GM18858 (cell line): ENCODE measurements at regions not wholly inside any gene's neighbourhood (a gene's known extent, or its start where the extent isn't known, plus 50 kb on each side); places are given as distances from the start of the nearest gene placed in this dataset.
"Not testable (repeated sequence)": the region's sequence is repeated elsewhere in the genome, so short reads cannot be mapped to it uniquely, and the experiment has no call there.

Source experiments
- ATAC-seq: cut with Tn5 transposase; IDR thresholded peaks from one replicate; pipeline ENCODE4 v1.9.1; 2021; ENCODE audit not compliant: unreplicated experiment

DNA sequence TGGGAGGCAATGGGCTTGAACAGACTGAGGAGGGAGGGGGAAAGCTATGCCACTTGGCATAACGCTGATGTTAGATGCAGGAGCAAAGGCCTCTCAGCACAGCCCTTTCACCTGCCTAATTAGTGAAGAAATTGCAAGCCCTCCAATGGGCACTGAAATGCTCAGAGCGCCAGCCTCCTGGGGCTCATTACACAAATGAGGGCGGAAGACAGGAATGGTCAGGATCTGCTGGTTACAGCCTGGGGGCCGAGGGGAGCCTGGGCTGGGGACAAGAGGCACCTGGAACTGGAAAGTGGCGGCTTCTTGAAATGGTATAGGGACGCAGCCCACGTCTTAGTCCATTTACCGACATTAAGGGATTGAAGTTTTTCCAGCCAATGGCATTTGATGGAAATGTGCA, 50.2 kb upstream of the PLET1 start:
- ATAC-seq, result no peak

- ATAC-seq, result no peak
These were observed 54.5 kb upstream of the PLET1 start for GRCh38 chr11:112315057-112315720.

DNA sequence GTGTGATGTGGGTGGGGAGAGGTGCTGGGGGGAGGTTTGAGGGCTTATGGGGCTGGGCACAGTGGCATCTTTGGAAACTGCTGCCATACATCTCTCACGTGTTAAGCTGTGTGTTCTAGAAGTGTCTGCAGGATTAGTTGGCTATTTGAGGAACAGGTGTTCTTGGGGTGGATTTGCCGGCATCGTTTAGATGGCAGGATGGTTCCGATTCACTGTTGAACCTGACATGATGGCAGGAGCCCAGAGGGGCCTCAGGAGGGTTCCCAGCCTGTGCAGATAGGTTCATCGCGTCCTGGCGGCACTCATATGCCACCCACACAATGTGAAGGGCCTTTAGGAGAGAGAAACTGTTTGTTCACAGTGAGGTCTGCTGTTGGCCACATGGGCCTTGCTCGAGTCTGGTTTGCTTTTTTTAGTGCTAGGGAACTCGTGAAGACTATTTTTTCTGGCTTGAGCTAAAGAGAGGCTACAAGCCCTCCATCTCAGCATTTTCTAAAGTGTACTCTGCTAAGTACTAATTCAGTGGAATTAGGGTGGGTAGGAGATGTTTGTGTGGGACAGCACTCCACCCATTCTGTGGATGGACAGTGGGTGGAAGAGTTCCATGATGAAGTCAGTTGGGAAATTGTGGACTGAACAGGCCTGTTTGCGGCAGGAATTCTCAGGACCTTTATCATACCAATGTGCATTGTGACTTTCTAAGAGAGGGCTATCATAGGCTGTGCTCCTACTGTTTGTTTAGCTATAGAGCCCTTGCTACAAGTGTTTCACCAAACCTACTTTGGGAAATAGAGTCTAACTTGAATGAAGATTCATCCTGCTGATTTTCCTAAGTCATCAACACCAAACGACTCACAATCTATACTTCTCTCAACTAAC, 55.4 kb upstream of the PLET1 start:
- ATAC-seq, result no peak

GRCh38 chr11:112316971-112317370, 56.3 kb upstream of the PLET1 start:
- ATAC-seq, result no peak

- no peak for ATAC-seq
These were observed 57.5 kb upstream of the PLET1 start for GRCh38 chr11:112318184-112318591.

GRCh38 chr11:112318661-112319060, 58.0 kb upstream of the PLET1 start:
- no peak for ATAC-seq

DNA sequence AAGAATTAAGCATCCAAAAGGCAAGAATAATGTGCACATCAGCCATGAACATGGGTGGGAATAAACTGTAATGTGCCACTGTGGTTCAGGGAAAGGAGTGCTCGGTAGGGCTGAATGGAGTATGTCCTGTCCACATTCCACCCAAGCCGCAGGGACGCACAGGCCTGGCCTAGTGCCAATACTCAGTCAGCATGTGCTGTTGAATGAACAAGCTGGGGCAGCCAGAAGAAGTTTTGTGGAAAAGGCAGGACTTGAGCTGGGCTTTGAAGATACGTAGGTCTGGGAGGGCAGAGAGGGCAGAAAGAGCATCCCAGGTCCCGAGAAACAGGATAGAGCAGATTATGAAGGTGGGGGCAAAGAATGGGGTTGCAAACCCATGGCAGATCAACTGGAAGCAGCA, 60.0 kb upstream of the PLET1 start:
- no peak for ATAC-seq

GRCh38 chr11:112321501-112322172, 61.0 kb upstream of the PLET1 start:
- no peak for ATAC-seq

GRCh38 chr11:112322173-112322790, 61.6 kb upstream of the PLET1 start:
- ATAC-seq, result no peak

DNA sequence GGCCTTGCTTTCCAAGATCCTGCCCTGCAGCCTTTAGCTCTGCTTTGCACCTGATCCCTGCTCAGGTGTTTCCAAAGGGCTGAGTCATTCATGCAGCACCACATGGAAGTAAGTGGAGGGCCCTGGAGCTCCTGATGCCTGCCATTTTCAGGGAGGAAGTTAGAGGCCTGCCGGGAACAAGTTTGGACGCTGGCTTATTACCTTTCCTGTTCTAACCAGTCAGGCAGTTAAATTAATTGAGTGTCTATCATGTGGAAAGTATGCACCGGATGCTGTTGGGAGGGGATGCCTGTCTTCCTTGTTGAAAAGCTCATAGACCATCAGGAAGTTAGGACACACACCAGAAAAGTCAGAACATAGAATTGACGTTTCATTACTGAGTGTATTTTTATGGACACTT, 73.7 kb upstream of the PLET1 start:
- ATAC-seq, result no peak

DNA sequence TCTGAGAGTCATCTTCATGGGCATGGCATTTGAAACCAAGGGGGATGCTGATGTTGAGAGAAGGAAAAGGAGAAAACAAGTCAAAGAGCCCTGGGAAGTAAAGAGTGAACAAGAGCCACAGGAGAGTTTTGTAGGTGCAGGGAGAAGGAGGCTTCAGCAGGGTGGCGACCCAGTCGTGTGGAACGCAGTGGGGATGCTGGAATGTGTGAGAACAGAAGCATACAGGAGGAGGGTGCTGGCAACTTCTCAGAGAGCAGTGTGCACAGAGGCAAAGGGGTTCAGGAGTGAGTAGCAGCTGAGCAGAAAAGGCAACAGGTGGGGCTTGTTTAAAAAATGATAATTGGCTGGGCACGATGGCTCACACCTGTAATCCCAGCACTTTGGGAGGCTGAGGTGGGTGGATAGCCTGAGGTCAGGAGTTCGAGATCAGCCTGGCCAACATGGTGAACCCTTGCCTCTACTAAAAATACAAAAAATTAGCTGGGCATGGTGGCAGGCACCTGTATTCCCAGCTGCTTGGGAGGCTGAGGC, 75.8 kb upstream of the PLET1 start:
- ATAC-seq, result no peak

DNA sequence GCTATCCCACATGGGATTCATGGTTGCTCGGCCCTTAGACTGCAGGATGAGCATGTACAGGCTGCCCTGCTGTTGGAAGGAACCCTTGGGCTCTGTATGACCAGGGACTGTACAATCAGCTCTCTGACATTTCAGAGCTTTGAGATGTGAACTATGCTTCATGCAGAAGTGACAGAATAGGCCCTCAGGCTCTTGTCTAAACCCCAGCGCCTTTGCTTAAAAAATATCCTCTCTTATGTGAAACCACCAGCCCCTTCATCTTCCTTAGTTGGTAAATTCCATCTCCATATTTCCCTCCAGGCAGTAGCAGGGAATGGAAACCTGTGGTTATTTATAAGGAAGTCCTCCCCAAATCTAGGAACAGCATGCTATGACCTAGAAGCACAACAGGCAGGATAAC, 78.9 kb upstream of the PLET1 start:
- no peak for ATAC-seq

- ATAC-seq, result no peak
These were observed 82.8 kb upstream of the PLET1 start for GRCh38 chr11:112343368-112344039.

- ATAC-seq, result no peak
These were observed 83.4 kb upstream of the PLET1 start for GRCh38 chr11:112344040-112344413.

DNA sequence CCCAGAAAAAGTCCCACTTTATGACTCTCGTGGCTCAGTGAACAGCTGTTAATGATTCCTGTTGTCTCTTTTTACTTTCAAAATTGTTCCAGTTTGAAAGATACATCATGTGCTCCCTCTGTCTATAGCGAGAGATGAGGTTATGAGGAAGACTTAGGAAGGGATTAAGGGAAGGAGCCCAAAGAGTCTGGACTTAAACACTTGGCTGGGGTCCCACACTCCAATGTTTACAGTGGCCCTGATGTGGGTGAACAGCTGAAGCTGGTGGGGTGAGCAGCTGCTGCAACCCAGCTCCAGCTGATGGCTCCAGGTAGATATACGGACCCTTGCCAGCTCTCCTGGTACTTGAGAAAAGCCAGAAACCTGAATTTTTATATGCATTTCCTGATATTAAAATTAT, 84.5 kb upstream of the PLET1 start:
- no peak for ATAC-seq

DNA sequence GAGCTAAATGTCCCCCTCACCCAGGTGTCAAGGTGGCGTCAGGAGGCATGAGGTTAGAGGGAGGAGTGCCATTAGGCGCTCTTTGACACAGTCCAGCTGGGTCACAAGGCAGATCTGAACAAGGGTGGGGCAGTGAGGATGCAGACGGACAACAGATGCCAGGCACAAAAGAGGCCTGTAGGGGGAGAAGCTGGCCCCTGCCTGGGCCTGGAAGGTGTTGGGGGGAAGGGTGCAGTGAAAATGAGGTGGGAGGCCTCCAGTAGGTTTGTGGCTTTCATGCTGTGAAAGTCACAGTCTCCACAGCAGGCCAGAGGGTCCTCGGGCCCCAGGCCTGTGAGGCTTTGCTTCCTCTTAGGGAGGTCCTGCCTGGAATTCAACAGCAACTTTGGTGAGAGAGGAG, 85.0 kb upstream of the PLET1 start:
- ATAC-seq, result no peak

DNA sequence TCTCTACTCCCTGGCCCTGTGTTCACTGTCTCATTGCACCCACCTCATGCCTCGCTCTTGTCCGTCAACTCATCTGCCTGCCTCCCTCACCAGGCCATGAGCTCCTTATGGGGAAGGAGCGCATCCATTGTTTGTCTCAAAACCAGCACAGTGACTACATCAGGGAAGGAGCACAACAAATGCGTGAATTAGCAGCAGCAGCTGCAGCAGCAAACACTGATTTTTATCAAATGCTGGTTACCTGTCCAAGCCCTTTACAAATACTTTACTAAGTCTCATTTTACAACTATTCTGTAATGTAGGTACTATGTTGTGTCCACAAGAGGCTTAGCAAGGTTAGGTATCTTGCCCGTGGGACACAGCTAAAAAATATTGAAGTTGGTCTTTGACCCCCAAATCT, 85.9 kb upstream of the PLET1 start:
- no peak for ATAC-seq

DNA sequence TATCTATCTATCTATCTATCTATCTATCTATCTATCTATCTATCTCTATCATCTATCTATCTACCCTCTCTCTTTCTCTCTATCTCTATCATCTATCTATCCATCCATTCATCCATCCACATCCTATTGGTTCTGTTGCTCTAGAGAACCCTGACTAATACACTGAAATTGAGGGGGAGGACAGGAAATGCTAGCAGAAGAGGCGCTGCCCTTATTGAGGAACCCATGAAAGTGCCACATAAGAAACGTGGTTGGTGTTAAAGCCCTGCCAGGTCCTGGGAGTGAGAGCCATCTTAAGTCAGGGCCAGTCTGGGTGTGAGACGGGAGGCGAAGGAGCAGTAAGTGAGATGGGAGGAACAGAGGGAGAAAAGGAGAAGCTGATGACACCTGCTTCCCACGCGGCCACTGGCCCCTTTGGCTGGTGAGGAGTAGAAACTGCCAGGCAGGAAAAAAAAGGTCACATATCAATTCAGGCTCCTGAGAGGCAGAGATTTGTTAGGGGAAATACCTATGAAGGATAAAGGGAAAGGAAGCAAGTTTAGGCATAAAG, 87.9 kb upstream of the PLET1 start:
- no peak for ATAC-seq

GRCh38 chr11:112351423-112351822, 90.8 kb upstream of the PLET1 start:
- ATAC-seq, result not testable (repeated sequence)

DNA sequence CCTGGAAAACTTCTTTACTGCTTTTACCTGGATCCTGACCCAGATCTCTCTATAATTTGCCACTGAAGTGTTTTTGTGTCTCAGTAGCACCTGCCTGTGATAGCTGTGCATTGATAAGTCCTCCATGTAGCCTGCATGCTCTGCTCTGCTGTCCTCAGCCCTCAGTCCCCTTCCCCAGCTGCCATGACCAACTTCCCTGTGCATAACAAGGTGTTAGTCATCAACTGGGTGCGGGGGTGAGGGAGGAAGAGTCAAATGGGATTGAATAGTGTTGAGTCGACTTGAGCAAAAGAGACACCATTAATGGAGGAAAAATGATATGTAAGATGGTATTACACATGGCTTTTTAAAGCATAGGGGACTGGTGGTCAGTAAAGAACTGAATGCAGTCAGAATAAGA, 92.2 kb upstream of the PLET1 start:
- ATAC-seq, result no peak
